Glomerular visceral epithelial cell (primary cell): ENCODE measurements at regions not wholly inside any gene's neighbourhood (a gene's known extent, or its start where the extent isn't known, plus 50 kb on each side); places are given as distances from the start of the nearest gene placed in this dataset.

Experiments used
- DNase-seq: peaks from one replicate; pipeline ENCODE4 v3.0.0-alpha.2; 2016; ENCODE audit errors: extremely low spot score

- DNase-seq = no peak
These were observed 465.1 kb downstream of the FUT8 start for GRCh38 chr14:65877624-65878023.

DNA sequence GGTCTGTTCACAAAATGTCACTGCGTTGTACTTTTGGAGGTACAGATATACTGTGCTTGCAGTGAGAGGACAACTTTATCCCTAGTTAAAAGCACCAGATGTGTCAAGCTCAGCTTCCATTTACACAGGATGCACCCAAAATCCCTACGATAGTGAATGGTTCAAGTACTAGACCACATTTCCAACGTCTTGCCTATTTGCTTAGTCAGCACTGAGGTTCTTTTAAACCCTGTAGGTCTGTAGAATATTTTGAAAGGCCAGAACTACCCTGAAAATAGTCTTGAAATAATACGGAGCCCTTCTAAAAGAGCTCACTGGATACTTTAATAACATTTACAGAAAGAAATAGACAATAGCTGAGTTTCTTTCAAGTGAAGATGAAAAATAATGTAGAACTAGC lies 466.1 kb downstream of the FUT8 start:
- DNase-seq = no peak

DNA sequence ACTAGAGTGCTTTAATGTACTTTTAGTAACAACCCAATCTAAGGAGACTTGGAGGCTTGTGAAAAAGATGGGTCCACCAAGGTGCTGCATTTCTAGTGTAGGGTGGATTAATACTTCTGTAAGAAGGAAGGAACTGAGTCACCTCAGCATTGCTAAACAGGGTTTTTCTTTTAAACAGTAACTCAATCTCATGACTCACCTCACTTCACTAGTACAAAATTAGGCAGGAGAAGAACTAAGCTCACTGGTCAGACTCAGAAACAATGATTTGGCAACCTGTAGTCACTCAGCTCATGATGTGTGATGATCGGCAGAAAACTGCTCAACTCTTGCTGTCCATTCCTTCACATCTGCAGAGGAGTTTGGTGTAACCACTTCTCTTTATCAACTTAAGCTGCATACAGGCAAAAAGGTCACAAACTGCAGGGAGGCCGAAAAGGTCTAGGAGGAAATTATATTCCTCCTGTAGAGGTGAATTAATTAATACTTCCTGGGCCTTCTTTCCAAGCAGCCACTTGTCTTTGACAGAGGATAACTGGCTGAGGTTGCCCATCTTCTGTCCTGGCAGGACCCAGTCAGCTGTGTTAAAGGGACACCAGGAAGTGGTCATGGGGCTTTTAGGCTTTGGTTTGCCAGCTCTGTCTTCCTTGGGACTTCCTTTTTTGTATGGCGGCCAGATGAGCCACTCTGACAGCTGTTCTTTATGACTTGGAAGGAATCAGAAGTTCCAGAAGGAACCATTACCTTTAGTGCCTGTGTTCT lies 466.9 kb downstream of the FUT8 start:
- DNase-seq = peak; percentile 57

DNA sequence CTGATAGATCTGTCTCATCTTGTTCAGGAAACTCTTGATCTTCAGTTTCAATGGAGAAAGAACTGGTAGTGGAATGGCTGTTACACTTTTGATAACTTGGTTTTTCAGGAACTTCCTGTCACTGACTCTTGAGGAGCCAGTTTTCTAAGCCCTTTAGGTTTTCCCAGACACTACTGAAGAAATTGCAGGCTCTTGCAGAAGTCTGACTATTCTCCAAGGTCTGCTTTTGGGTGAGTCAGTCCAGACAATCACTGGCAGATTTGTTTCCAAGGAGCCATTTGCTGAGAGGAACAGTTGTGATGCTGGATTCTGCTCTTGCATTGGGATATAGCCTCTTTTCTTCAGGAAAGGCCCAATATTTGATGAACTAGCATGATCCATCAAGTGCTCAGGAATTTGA lies 468.0 kb downstream of the FUT8 start:
- DNase-seq = no peak

- no peak for DNase-seq
These were observed 469.1 kb downstream of the FUT8 start for GRCh38 chr14:65881642-65882041.

- DNase-seq = no peak
These were observed 476.1 kb downstream of the FUT8 start for GRCh38 chr14:65888677-65889076.

- no peak for DNase-seq
These were observed 479.8 kb downstream of the FUT8 start for GRCh38 chr14:65892315-65892714.

- no peak for DNase-seq
These were observed 487.6 kb downstream of the FUT8 start for GRCh38 chr14:65900164-65900563.

- DNase-seq = no peak
These were observed 489.1 kb downstream of the FUT8 start for GRCh38 chr14:65901595-65901994.

DNA sequence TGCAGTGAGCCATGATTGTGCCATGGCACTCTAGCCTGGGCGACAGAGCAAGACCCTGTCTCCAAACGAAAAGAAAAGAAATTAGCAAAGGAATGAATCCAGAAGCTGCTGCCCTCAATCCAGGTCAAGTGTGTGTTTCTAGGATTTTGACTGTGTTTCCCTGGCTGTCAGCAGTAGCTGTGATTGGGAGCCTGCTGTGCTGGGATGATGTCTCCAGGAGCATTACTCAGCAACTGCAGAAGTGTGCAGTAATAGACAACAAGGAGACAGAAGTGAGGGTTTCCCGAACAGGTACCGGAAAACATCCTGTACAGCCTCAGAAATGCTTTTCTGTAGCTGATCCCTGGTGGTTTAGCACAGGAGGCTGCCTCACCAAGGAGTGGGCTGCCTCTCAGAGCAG lies 492.5 kb downstream of the FUT8 start:
- no peak for DNase-seq

DNA sequence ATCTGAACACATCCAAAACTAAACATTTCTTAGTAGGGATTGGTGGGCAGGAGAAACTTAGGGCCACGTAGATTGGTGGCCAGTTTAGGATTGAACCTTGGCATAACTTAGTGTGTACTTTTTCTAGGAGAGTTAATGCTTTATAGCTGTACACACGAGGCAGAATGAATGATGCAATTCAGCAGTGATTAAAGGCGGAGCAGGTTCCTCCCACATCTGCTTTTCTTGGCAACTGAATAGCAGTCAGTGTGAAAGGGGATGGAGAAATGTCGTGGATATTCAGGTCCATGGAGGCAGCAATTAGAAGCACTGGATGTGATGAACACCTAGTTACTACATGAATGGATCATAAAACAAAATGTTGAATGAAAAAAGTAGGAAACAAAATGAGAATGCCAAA lies 493.8 kb downstream of the FUT8 start:
- DNase-seq = no peak

DNA sequence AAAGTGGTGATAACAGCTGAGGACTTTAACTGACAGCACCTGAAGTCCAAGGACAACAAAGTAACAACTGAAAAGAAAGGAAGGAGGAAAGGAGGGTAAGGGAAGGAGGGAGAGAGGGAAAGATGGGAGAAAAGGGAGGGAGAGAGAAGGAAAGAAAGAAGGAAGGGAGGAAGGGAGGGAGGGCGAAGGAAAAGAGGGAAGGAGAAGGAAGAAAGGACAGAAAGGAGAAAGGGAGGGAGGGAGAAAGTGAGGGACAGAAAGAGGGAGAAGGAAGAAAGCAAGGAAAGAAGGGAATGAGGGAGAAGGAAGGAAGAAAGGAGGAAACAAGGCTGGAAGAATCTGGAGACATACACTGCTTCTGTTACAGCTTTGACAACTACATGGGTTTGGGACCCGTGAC lies 494.4 kb downstream of the FUT8 start:
- DNase-seq = no peak

DNA sequence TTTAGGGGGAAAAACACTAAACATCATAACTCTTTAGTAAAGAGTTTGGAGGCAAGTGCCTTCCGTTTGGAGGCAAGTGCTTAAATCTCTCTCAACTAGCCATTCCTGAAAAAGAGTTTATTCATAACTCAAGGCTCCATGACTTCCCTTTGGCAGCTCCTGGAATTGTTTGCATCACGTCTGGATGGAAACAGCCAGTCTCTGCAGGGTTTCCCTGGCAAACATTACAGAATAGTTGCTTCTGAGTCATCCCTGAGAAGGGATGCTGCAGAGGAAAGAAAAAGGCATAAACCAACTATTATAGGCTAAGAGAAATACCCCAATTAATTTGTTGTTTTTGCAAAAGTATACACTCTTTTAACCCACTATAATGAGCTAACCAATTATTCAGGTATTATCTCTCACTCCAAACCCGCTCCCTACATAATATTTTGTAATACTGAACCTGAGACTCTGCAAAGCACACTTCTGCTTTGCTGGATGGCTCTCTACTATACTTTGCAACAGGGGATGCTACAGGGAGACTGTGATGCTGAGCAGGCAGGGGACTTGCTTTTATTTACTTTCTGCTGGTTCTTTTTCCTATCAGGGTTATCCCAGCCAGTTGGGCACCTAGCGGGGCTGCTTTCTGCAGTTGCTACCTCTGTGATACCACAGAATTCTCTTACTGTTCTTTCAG lies 497.7 kb downstream of the FUT8 start:
- no peak for DNase-seq

DNA sequence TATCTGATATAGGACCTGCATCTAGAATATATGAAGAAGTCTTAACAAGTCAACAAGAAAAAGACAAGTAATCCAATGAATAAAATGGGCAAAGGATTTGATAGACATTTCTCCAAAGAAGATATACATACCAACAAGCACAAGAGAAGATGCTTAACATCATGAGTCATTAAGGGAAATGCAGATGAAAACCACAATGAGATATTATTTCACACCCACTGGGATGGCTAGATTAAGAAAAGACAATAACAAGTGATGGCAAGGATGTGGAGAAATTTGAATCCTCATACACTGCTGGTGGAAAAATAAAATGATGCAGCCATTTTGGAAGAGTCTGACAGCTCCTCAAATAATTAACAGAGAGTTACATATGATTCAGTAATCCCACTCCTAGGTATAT lies 502.6 kb downstream of the FUT8 start:
- DNase-seq = no peak

DNA sequence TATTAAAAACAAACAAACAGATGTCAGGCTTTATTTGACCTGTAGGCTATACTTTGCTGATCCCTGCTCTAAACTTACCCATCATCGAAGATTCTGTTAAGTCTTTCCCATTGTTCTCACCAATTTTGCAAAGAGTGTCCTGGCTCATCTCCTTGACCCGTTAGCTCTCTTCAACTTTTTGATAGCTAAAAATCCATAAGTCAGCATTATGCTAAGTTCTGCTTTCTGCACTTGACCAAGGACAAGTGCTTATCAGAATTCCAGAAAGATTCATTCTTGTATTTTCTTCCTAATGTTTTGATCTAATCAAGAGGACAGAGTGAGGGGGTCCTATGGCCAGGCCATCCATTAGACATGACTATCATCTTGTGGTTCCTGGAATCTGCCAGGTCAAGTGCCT lies 503.5 kb downstream of the FUT8 start:
- no peak for DNase-seq

DNA sequence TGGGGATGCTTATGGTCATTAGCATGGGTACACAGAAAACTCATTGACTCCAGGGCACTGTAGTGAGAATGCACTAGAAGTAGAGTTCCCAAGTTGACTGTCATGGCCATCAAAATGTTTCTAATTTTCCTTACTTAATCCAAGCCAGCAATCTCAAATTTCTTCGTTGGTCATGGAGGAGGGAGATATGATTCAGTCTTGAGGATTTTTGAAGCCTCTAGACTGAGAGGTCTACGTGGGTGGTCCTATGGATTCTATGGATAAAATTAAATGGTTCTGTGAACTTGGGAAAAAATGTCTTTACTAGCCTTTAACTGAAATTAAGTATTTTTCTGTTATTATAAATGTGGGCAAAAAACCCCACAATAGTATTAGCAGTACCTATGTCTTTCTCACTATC lies 508.5 kb downstream of the FUT8 start:
- DNase-seq = no peak

DNA sequence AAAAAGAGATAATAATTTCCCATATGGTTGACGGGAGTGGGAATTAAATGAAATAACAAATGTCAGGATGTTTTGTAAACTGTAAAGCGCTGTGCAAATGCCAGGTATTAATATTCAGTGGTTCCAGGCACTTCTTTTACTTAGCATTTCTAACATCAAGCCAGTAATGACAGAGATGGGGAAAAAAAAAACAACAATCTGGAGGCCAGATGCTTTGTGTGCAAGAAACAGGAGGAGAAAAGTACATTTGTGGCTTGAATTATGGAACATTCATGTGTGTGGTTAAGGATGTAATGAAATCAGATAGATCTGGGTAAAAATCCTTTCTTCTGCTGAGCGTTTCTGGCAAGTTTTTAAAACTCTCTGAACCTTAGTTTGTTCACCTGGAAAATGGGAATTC lies 509.6 kb downstream of the FUT8 start:
- DNase-seq = no peak

DNA sequence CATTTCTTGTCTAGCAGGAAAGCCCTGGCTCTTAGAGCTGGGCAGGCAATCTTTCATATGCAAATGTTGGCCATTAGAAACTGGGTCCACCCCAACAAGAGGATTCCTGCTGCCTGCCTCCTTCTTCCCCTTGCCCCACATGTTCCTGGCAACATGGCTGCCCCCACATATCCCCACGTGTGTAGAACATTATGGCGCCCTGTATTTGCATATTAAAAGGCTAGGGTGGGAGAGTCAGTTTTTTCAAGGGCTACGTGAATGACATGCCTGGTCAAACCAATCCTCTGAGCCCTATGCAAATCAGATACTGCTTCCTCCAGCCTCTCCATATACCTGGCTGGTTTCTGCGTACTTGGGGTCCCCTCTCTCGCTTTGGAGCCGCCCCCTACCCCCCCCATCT lies 514.0 kb downstream of the FUT8 start:
- no peak for DNase-seq

DNA sequence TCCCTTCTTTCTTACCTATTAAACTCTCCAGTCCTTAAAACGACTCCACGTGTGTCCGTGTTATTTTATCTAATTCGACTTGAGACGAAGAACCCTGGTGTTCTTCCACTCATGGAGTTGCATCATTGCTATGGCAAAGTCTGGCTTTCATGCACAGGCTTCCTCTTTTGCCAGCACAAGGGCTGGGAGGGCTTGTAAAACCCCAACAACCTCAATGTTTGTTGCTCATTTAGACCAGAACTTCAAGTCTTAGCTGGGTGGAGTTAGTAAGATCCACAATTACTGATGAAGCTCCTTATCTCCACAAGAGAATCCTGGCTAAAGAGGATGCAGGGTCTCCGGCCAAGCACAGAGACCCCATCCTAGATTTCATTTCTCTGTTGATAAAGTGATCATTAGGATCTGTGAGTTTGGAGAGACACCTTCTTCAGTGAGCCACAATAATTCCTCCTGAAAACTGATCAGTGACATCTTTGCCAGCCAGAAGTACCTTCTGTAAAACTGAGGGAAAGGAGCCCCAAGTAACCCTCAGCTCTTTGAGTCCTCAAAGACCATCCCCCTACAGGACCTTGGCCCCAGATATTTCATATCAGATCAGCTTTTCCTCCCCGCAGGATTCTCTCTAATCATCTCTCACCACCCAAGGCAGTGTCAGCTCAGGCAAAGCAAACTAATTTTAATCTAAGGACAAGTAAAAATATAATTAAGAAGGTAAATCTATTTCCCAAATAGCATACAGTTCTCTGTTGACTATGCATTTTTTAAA lies 514.6 kb downstream of the FUT8 start:
- DNase-seq = no peak

- no peak for DNase-seq
These were observed 515.4 kb downstream of the FUT8 start for GRCh38 chr14:65927931-65928356.

- DNase-seq = no peak
These were observed 516.5 kb downstream of the FUT8 start for GRCh38 chr14:65928995-65929394.

DNA sequence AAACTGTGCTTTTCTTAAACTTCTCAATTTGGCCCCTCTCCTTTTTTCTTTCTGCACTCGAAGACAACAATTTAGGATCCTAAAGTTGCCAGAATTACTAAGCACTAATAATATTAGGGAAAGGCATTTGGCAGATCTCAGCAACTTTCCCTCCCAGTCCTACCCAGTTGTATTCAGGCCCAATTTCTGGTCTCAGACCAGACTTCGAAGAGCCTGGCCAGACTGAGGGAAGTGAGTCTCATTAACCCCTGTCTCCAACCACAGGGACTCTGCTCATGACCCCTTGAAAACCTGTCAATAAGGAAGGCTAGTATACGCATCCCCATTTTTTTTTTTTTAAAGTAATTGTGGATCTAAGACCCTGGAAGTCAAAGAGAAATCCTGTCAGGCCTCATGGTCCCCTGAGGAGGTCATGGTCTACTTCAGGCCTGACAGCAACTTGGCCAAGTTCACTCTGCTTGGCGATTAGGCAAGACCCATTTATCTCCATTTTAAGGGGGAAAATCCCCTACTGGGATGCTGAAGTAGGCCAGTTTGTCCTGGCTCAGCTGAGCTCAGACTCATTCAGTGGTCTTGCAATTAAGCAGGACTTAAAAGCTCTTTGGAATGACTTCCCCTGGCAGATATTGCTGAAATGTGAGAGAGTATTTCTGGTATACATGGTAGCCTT lies 521.0 kb downstream of the FUT8 start:
- DNase-seq = no peak
